GM21381 (cell line): ENCODE measurements at regions not wholly inside any gene's neighbourhood (a gene's known extent, or its start where the extent isn't known, plus 50 kb on each side); places are given as distances from the start of the nearest gene placed in this dataset.

Experiments used
- ATAC-seq: cut with Tn5 transposase; IDR thresholded peaks from one replicate; pipeline ENCODE4 v1.9.1; 2021; ENCODE audit warnings: mild to moderate bottlenecking, moderate library complexity; ENCODE audit not compliant: unreplicated experiment

GRCh38 chr3:69539134-69539533 lies 153.2 kb upstream of the FRMD4B start:
- no peak for ATAC-seq

- no peak for ATAC-seq
Observed at GRCh38 chr3:69538281-69538680, 152.4 kb upstream of the FRMD4B start.

GRCh38 chr3:69536306-69537020 lies 150.6 kb upstream of the FRMD4B start:
- ATAC-seq, result no peak

GRCh38 chr3:69535613-69536012 lies 149.7 kb upstream of the FRMD4B start:
- ATAC-seq, result no peak

- ATAC-seq, result no peak
Observed at GRCh38 chr3:69532547-69533224, 146.8 kb upstream of the FRMD4B start.

- no peak for ATAC-seq
Observed at GRCh38 chr3:69531576-69532546, 146.0 kb upstream of the FRMD4B start.

GRCh38 chr3:69530554-69530953 lies 144.7 kb upstream of the FRMD4B start:
- no peak for ATAC-seq

GRCh38 chr3:69527498-69527897 lies 141.6 kb upstream of the FRMD4B start:
- ATAC-seq, result no peak

GRCh38 chr3:69524816-69525215 lies 138.9 kb upstream of the FRMD4B start:
- no peak for ATAC-seq

GRCh38 chr3:69521286-69521685 lies 135.4 kb upstream of the FRMD4B start:
- no peak for ATAC-seq

- no peak for ATAC-seq
Observed at GRCh38 chr3:69511361-69511760, 125.5 kb upstream of the FRMD4B start.

GRCh38 chr3:69510481-69511030 lies 124.7 kb upstream of the FRMD4B start:
- ATAC-seq, result no peak

- ATAC-seq, result no peak
Observed at GRCh38 chr3:69509288-69509687, 123.4 kb upstream of the FRMD4B start.

GRCh38 chr3:69505770-69506407 lies 120.0 kb upstream of the FRMD4B start:
- no peak for ATAC-seq

- no peak for ATAC-seq
Observed at GRCh38 chr3:69504232-69504631, 118.3 kb upstream of the FRMD4B start.

- ATAC-seq, result no peak
Observed at GRCh38 chr3:69500604-69501003, 114.7 kb upstream of the FRMD4B start.

GRCh38 chr3:69499899-69500421 lies 114.1 kb upstream of the FRMD4B start:
- no peak for ATAC-seq

- ATAC-seq, result no peak
Observed at GRCh38 chr3:69499422-69499821, 113.5 kb upstream of the FRMD4B start.

GRCh38 chr3:69496856-69497255 lies 111.0 kb upstream of the FRMD4B start:
- ATAC-seq, result no peak

- ATAC-seq, result no peak
Observed at GRCh38 chr3:69494185-69494584, 108.3 kb upstream of the FRMD4B start.
